GM23338 (cell line): ENCODE measurements at regions not wholly inside any gene's neighbourhood (a gene's known extent, or its start where the extent isn't known, plus 50 kb on each side); places are given as distances from the start of the nearest gene placed in this dataset.

ENCODE experiments used
- ATAC-seq: fragments of 200-7000 bp; cut with Tn5 transposase; 3 replicates; pipeline ENCODE4 v1.9.1; 2020
- DNase-seq: peaks from one replicate; pipeline ENCODE4 v3.0.0-alpha.2; 2015; ENCODE audit warnings: low spot score
- H2AFZ ChIP-seq: fragments of 200-600 bp; sonication (generic); 2 replicates; pipeline ENCODE4 v1.8.0; 2016; ENCODE audit warnings: antibody characterized with exemption, mild to moderate bottlenecking, moderate library complexity
- H3F3A ChIP-seq: fragments of 200-600 bp; sonication (generic); replicated peaks from 2 replicates; pipeline ENCODE4 v1.8.0; 2017; ENCODE audit warnings: antibody characterized with exemption, mixed run types, low read depth
- H3K27ac ChIP-seq: fragments of 200-600 bp; sonication (generic); 2 replicates; pipeline ENCODE4 v1.6.1; 2016; ENCODE audit warnings: low read depth
- H3K27me3 ChIP-seq: fragments of 200-600 bp; sonication (generic); 2 replicates; pipeline ENCODE4 v1.8.0; 2016; ENCODE audit warnings: mild to moderate bottlenecking, mixed run types, moderate library complexity; ENCODE audit not compliant: insufficient read depth
- H3K36me3 ChIP-seq: fragments of 200-600 bp; sonication (generic); 2 replicates; pipeline ENCODE4 v1.8.0; 2016; ENCODE audit warnings: mild to moderate bottlenecking; ENCODE audit not compliant: insufficient read depth
- H3K4me1 ChIP-seq: fragments of 200-600 bp; sonication (generic); 2 replicates; pipeline ENCODE4 v1.8.0; 2016; ENCODE audit warnings: mild to moderate bottlenecking, moderate library complexity; ENCODE audit not compliant: insufficient read depth
- H3K4me2 ChIP-seq: fragments of 200-600 bp; sonication (generic); 2 replicates; pipeline ENCODE4 v1.7.1; 2017; ENCODE audit warnings: mixed run types
- H3K4me3 ChIP-seq: fragments of 200-600 bp; sonication (generic); 2 replicates; pipeline ENCODE4 v1.6.1; 2016; ENCODE audit warnings: mixed run types
- H3K79me2 ChIP-seq: fragments of 200-600 bp; sonication (generic); replicated peaks from 2 replicates; pipeline ENCODE4 v1.8.0; 2017; ENCODE audit warnings: mild to moderate bottlenecking; ENCODE audit not compliant: insufficient read depth
- H3K9me2 ChIP-seq: fragments of 200-600 bp; sonication (generic); 2 replicates; pipeline ENCODE4 v1.8.0; 2017; ENCODE audit not compliant: insufficient read depth
- H4K20me1 ChIP-seq: fragments of 200-600 bp; sonication (generic); replicated peaks from 2 replicates; pipeline ENCODE4 v1.8.0; 2017; ENCODE audit warnings: mild to moderate bottlenecking; ENCODE audit not compliant: insufficient read depth
- H3K27ac Mint-ChIP-seq: 2 replicates; pipeline ENCODE4 v1.8.0; 2020; ENCODE audit warnings: inconsistent platforms, mild to moderate bottlenecking, moderate library complexity, mixed read lengths
- H3K27me3 Mint-ChIP-seq: 3 replicates; pipeline ENCODE4 v1.8.0; 2022; ENCODE audit warnings: low read depth, mild to moderate bottlenecking, moderate library complexity, mixed read lengths, inconsistent platforms; ENCODE audit not compliant: insufficient read depth, poor library complexity
- H3K36me3 Mint-ChIP-seq: 3 replicates; pipeline ENCODE4 v1.8.0; 2021; ENCODE audit warnings: low read depth, mild to moderate bottlenecking, inconsistent platforms, moderate library complexity, mixed read lengths
- H3K4me1 Mint-ChIP-seq: 3 replicates; pipeline ENCODE4 v1.8.0; 2020; ENCODE audit warnings: mild to moderate bottlenecking, inconsistent platforms, mixed read lengths
- H3K4me3 Mint-ChIP-seq: 3 replicates; pipeline ENCODE4 v1.8.0; 2021; ENCODE audit warnings: moderate library complexity, mild to moderate bottlenecking, inconsistent platforms, mixed read lengths
- H3K9me3 Mint-ChIP-seq: 3 replicates; pipeline ENCODE4 v1.8.0; 2020; ENCODE audit warnings: moderate library complexity, mild to moderate bottlenecking, inconsistent platforms, mixed read lengths
- CREB1 ChIP-seq: fragments of 250-450 bp; sonication (Bioruptor Pico); IDR thresholded peaks from 2 replicates; pipeline ENCODE4 v1.5.0; 2020; ENCODE audit warnings: low read depth, mild to moderate bottlenecking, moderate library complexity
- CTCF ChIP-seq, 2 experiments: fragments of 200-600 bp in 1 of 2; sonication (generic) in 1 of 2; conservative IDR thresholded peaks; 2 replicates each; pipeline versions ENCODE4 v1.5.1 to v1.6.1; 2016 to 2017; ENCODE audit warnings: antibody characterized with exemption in 2 of 2, low read depth in 2 of 2, mild to moderate bottlenecking in 2 of 2, moderate library complexity in 1 of 2
- ETS1 ChIP-seq: IDR thresholded peaks from 2 replicates; pipeline ENCODE4 v1.6.1; 2016; ENCODE audit warnings: antibody characterized with exemption
- EZH2 ChIP-seq: fragments of 200-600 bp; sonication (generic); IDR thresholded peaks from one replicate; pipeline ENCODE4 v1.8.0; 2017; ENCODE audit warnings: antibody characterized with exemption, mild to moderate bottlenecking, low read depth; ENCODE audit not compliant: unreplicated experiment
- EZH2phosphoT487 ChIP-seq: fragments of 200-600 bp; sonication (generic); IDR thresholded peaks from one replicate; pipeline ENCODE4 v1.8.1; 2018; ENCODE audit warnings: antibody characterized with exemption; ENCODE audit not compliant: unreplicated experiment
- JUNB ChIP-seq: IDR thresholded peaks from one replicate; pipeline ENCODE4 v1.6.1; 2016; ENCODE audit warnings: antibody characterized with exemption; ENCODE audit not compliant: unreplicated experiment
- NANOG ChIP-seq: IDR thresholded peaks from 2 replicates; pipeline ENCODE4 v1.6.1; 2016; ENCODE audit warnings: antibody characterized with exemption, borderline replicate concordance
- POLR2AphosphoS5 ChIP-seq: IDR thresholded peaks from 2 replicates; pipeline ENCODE4 v1.6.1; 2016; ENCODE audit warnings: antibody characterized with exemption, low read depth
- STAT1 ChIP-seq: IDR thresholded peaks from one replicate; pipeline ENCODE4 v1.6.1; 2016; ENCODE audit warnings: antibody characterized with exemption; ENCODE audit not compliant: unreplicated experiment
- ZNF331 ChIP-seq: fragments of 250-450 bp; sonication (Bioruptor Pico); IDR thresholded peaks from 2 replicates; pipeline ENCODE4 v1.5.0; 2020; ENCODE audit warnings: low read depth, mild to moderate bottlenecking, moderate library complexity
- ZNF462 ChIP-seq: fragments of 250-450 bp; sonication (Bioruptor Pico); IDR thresholded peaks from 2 replicates; pipeline ENCODE4 v1.5.0; 2020; ENCODE audit warnings: mild to moderate bottlenecking, moderate library complexity

- TF ChIP-seq POLR2AphosphoS5: no peak
- TF ChIP-seq EZH2phosphoT487: no peak
- Mint-ChIP-seq H3K36me3 (peaks cover 12% of the 10 kb centered on the region), H3K4me1 (no peaks in the 10 kb centered on the region; the same call in 2 of the 3 replicates), H3K4me3 (no peak overlapping the region), H3K9me3 (peaks cover 17% of the 10 kb centered on the region), H3K27ac (no peak overlapping the region), H3K27me3 (no peaks in the 10 kb centered on the region)
- no peak overlapping the region for H2AFZ ChIP-seq
- no peaks in the 10 kb centered on the region for H3K27me3 ChIP-seq
- no peak overlapping the region for H3K4me3 ChIP-seq
- H3K79me2 ChIP-seq: no peaks in the 10 kb centered on the region
- H3K4me2 ChIP-seq: no peak overlapping the region
- H4K20me1 ChIP-seq: no peaks in the 10 kb centered on the region
- no peaks in the 10 kb centered on the region for H3F3A ChIP-seq
- no peaks in the 10 kb centered on the region for H3K9me2 ChIP-seq
- DNase-seq: no peak
- no peaks in the 10 kb centered on the region for H3K36me3 ChIP-seq
- ATAC-seq: no peak
- no peak overlapping the region for H3K27ac ChIP-seq
- H3K4me1 ChIP-seq: no peaks in the 10 kb centered on the region
Observed at GRCh38 chr10:14468023-14468441, 137.3 kb upstream of the FRMD4A start.

- DNase-seq: no peak
- no peaks in the 10 kb centered on the region; the same call in 2 of the 3 replicates for H3K4me1 Mint-ChIP-seq
- no peaks in the 10 kb centered on the region for H3K4me1 ChIP-seq
- TF ChIP-seq ZNF462 (CRISPR knock-in tag): no peak
- TF ChIP-seq STAT1: no peak
- no peak for TF ChIP-seq EZH2
- no peak for TF ChIP-seq CREB1 (CRISPR knock-in tag)
- TF ChIP-seq ETS1: no peak
- TF ChIP-seq JUNB: no peak
- no peak for TF ChIP-seq NANOG
- TF ChIP-seq CTCF (conservative IDR thresholded peaks at IDR 0.05; ENCODE audit: low read depth in 2 of 2): no peak
- no peak for TF ChIP-seq ZNF331 (CRISPR knock-in tag)
Observed at GRCh38 chr10:14466257-14466656, 135.5 kb upstream of the FRMD4A start.

More at GRCh38 chr10:14466257-14466656, 135.5 kb upstream of the FRMD4A start:
- Histone ChIP-seq H3K27ac (no peak overlapping the region), H3K9me2 (no peaks in the 10 kb centered on the region), H3F3A (no peaks in the 10 kb centered on the region), H3K36me3 (no peaks in the 10 kb centered on the region), H3K4me2 (no peak overlapping the region), H3K4me3 (no peak overlapping the region), H3K27me3 (no peaks in the 10 kb centered on the region), H3K79me2 (no peaks in the 10 kb centered on the region), H4K20me1 (no peaks in the 10 kb centered on the region), H2AFZ (no peak overlapping the region)
- ATAC-seq: no peak
- peaks cover 17% of the 10 kb centered on the region for H3K9me3 Mint-ChIP-seq
- no peak overlapping the region for H3K27ac Mint-ChIP-seq
- H3K36me3 Mint-ChIP-seq: peaks cover 12% of the 10 kb centered on the region
- H3K27me3 Mint-ChIP-seq: no peaks in the 10 kb centered on the region
- no peak overlapping the region for H3K4me3 Mint-ChIP-seq
